Transverse colon (tissue), 4 donors: ENCODE measurements at regions not wholly inside any gene's neighbourhood (a gene's known extent, or its start where the extent isn't known, plus 50 kb on each side); places are given as distances from the start of the nearest gene placed in this dataset.

Source experiments
- DNase-seq: peaks from one replicate; pipeline ENCODE4 v3.0.0-alpha.2; 2019
- H3K27ac ChIP-seq, 4 donors: fragments of 200-600 bp; sonication (generic); 2 replicates each; pipeline ENCODE4 v1.5.1; 2016 to 2018; ENCODE audit warnings: inconsistent platforms in 4 of 4
- H3K27me3 ChIP-seq: fragments of 200-600 bp; sonication (generic); 2 replicates; pipeline ENCODE4 v1.5.1; 2017; ENCODE audit warnings: inconsistent platforms
- H3K36me3 ChIP-seq, 4 donors: fragments of 200-600 bp; sonication (generic); 2 replicates each; pipeline ENCODE4 v1.5.1; 2017 to 2019; ENCODE audit warnings: inconsistent platforms in 4 of 4
- H3K4me1 ChIP-seq, 4 donors: fragments of 200-600 bp; sonication (generic); 2 replicates each; pipeline ENCODE4 v1.5.1; 2017 to 2020; ENCODE audit warnings: inconsistent platforms in 4 of 4
- H3K4me3 ChIP-seq, 4 donors: fragments of 200-600 bp; sonication (generic); 1 replicate in 1 of 4; 2 replicates in 3 of 4; pipeline versions ENCODE4 v1.5.1 to v1.6.1; 2017 to 2019; ENCODE audit warnings: inconsistent platforms in 4 of 4
- H3K9me3 ChIP-seq, 2 donors: fragments of 200-600 bp; sonication (generic); 2 replicates each; pipeline ENCODE4 v1.5.1; 2017 to 2019; ENCODE audit warnings: inconsistent platforms in 2 of 2
- CTCF ChIP-seq, 5 experiments: fragments of 200-600 bp in 3 of 5; fragments of 450-650 bp in 2 of 5; sonication (generic) in 3 of 5; IDR thresholded peaks; 1 replicate in 2 of 5; 2 replicates in 3 of 5; pipeline ENCODE4 v1.5.1; 2016 to 2017; ENCODE audit warnings: antibody characterized with exemption in 5 of 5, inconsistent platforms in 3 of 5, mild to moderate bottlenecking in 2 of 5, moderate library complexity in 1 of 5
- EP300 ChIP-seq: sonication (generic); formaldehyde crosslinking; IDR thresholded peaks from one replicate; pipeline ENCODE4 v1.6.1; 2017; ENCODE audit warnings: antibody characterized with exemption, low read depth
- POLR2A ChIP-seq: fragments of 450-650 bp; IDR thresholded peaks from one replicate; pipeline ENCODE4 v1.6.1; 2016; ENCODE audit warnings: antibody characterized with exemption, mild to moderate bottlenecking, moderate library complexity
- POLR2AphosphoS5 ChIP-seq, 3 donors: sonication (generic); formaldehyde crosslinking; IDR thresholded peaks; one replicate each; pipeline ENCODE4 v1.6.1; 2016; ENCODE audit warnings: antibody characterized with exemption in 3 of 3
- WGBS, 2 donors: methylation state at CpG; one replicate each; pipeline ENCODE4 v1.1.5; 2018; ENCODE audit warnings: low coverage in 1 of 2; 5-methylcytosine and 5-hydroxymethylcytosine counted together
- in situ Hi-C, 4 donors: fragments of 200-750 bp; cut with MboI; loops; one replicate each; pipeline versions ENCODE4 v1.15.0 to v1.15.1; 2017; ENCODE audit warnings: low sequenced_read_pairs in 3 of 4, low pct_ligation_motif_present in 1 of 4, low pct_unique_long_range_greater_than_20kb in 1 of 4
- intact Hi-C: fragments of 100-400 bp; cut with DNase I; formaldehyde crosslinking; loops from one replicate; pipeline ENCODE4 v1.15.1; 2023; ENCODE audit warnings: low total_unique reads

DNA sequence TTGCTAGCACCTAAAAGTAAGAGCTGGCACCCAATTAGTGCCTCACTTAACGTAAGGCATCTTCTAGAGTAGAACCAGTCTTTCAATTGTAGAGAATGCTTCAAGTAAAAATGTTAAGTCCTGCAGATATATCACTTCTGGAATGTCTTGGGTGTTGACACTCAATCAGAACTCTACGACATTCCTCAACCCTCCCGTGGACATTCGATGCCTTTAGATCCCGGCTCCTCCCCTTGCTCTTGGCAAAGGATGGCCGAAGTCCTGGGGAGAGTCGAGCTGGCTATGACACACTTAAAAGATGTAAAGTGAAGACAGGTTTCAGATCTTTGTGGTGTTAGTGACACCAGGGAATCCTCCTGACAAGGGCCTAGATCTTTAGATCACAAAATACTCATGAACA is 87.5 kb upstream of the ERCC6L2 start:
- H3K27me3 ChIP-seq: no peaks in the 10 kb centered on the region
- no peak overlapping the region for H3K4me3 ChIP-seq
- H3K36me3 ChIP-seq: no peaks in the 10 kb centered on the region
- in situ Hi-C loops: no loop called here
- no peak for DNase-seq
- WGBS, 2 donors: 74 to 100% methylated on average over 1 to 7 of the region's 7 CpGs
- H3K4me1 ChIP-seq: no peaks in the 10 kb centered on the region
- H3K27ac ChIP-seq: no peak overlapping the region
- no peaks in the 10 kb centered on the region for H3K9me3 ChIP-seq
- intact Hi-C loops: no loop called here
- no peak for TF ChIP-seq POLR2AphosphoS5 (IDR thresholded peaks at IDR 0.05)
- no peak for TF ChIP-seq CTCF (IDR thresholded peaks at IDR 0.05)
- no peak for TF ChIP-seq EP300
- no peak for TF ChIP-seq POLR2A

DNA sequence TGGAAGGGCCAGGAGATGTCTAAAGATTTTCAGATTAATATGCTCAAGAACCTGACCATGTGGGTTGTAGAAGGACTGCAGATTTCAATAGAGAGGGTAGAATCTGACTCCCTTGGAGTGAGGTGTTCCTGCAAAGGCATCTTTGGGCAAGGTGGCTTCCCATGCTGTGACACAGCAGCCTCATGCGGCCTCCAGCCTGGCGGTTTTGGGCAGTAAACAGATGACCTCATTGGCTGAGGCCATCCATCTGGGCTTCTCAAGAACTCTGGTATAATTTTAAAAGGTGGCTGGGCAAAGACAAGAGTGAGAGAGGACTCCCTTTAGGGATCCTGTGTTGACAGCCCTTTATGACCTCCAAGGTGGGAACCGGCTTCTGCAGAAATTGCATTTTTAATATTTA is 90.3 kb upstream of the ERCC6L2 start:
- no peaks in the 10 kb centered on the region for H3K36me3 ChIP-seq
- in situ Hi-C loops (no loop called here), intact Hi-C loops (no loop called here)
- WGBS, 2 donors: 80 to 88% methylated on average over 3 of the region's 3 CpGs
- H3K4me1 ChIP-seq: no peaks in the 10 kb centered on the region
- no peaks in the 10 kb centered on the region for H3K27me3 ChIP-seq
- H3K27ac ChIP-seq: no peak overlapping the region
- no peaks in the 10 kb centered on the region for H3K9me3 ChIP-seq
- DNase-seq: no peak
- H3K4me3 ChIP-seq: no peak overlapping the region
- no peak for TF ChIP-seq CTCF (IDR thresholded peaks at IDR 0.05)
- no peak for TF ChIP-seq POLR2AphosphoS5 (IDR thresholded peaks at IDR 0.05)
- TF ChIP-seq POLR2A: no peak
- TF ChIP-seq EP300: no peak

DNA sequence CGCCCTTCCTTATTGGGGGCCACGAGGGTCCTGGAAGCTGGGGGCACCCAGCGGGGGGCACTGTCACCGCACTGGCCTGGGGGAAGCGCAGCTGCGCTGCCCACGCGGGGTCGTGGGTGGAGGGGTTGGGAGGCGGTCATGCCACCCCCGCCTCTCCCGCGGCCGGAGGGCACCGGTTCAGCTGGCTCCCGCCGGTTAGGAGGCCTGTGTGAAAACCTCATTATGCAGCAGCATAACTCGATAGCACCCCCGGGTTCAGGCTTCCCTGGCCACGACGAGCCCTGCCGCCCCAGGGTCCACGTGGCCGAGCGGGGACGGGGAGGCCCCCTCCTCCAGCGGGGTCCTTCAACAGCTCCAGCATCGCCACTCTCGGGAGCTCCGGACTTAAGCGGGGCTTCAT is 91.2 kb upstream of the ERCC6L2 start:
- in situ Hi-C loops: no loop called here

GRCh38 chr9:95783426-95783975 is 92.0 kb upstream of the ERCC6L2 start:
- DNase-seq: no peak
- Histone ChIP-seq H3K27ac (no peak overlapping the region), H3K36me3 (no peaks in the 10 kb centered on the region), H3K4me1 (no peaks in the 10 kb centered on the region), H3K9me3 (no peaks in the 10 kb centered on the region), H3K27me3 (no peaks in the 10 kb centered on the region), H3K4me3 (no peak overlapping the region)
- intact Hi-C loops (no loop called here), in situ Hi-C loops (no loop called here)
- 86 to 100% methylated on average over 1 to 17 of the region's 17 CpGs for WGBS, 2 donors
- TF ChIP-seq POLR2A: no peak
- no peak for TF ChIP-seq CTCF (IDR thresholded peaks at IDR 0.05)

More for the DNA sequence above, 91.2 kb upstream of the ERCC6L2 start:
- Histone ChIP-seq H3K27me3 (no peaks in the 10 kb centered on the region), H3K9me3 (no peaks in the 10 kb centered on the region), H3K4me1 (no peaks in the 10 kb centered on the region), H3K36me3 (no peaks in the 10 kb centered on the region), H3K27ac (no peak overlapping the region), H3K4me3 (no peak overlapping the region)
- intact Hi-C loops: no loop called here
- WGBS, 2 donors: 90% methylated on average over 23 of the region's 31 CpGs; no CpG with 5 or more reads in 1 of the 2 donors
- no peak for DNase-seq
- TF ChIP-seq CTCF (IDR thresholded peaks at IDR 0.05) (no peak), POLR2A (no peak), POLR2AphosphoS5 (IDR thresholded peaks at IDR 0.05) (no peak)
